Lower leg skin (tissue), 3 donors: ENCODE measurements at regions not wholly inside any gene's neighbourhood (a gene's known extent, or its start where the extent isn't known, plus 50 kb on each side); places are given as distances from the start of the nearest gene placed in this dataset.

Source experiments
- POLR2A ChIP-seq, 2 donors: fragments of 450-650 bp; IDR thresholded peaks; one replicate each; pipeline ENCODE4 v1.6.1; 2016 to 2017; ENCODE audit warnings: antibody characterized with exemption in 2 of 2, mild to moderate bottlenecking in 1 of 2, moderate library complexity in 1 of 2
- TF ChIP-seq, protein P1 (sequence below), 3 donors: fragments of 450-650 bp; IDR thresholded peaks; one replicate each; pipeline ENCODE4 v1.5.1; 2016; ENCODE audit warnings: antibody characterized with exemption in 3 of 3, mild to moderate bottlenecking in 3 of 3, moderate library complexity in 2 of 3

DNA sequence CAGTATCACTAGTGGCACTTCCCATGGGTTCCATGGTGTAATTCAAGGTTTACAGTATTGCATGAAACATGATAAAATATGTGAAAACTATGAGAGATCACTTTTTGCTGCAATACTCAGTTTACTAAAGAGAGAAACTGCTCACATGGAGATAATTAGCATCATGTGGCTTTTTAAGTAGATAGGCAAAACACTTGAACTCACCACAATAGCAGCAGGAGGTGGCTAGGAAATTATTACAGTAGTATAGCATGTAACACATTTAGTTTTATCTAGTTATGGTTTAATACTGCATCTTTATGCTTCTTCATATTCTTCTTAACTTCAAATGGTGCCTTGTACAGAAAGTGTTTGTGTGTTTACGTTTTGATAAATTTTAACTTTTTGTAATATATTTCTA is 698.5 kb upstream of the BRINP3 start:
- TF ChIP-seq, protein P1, sequence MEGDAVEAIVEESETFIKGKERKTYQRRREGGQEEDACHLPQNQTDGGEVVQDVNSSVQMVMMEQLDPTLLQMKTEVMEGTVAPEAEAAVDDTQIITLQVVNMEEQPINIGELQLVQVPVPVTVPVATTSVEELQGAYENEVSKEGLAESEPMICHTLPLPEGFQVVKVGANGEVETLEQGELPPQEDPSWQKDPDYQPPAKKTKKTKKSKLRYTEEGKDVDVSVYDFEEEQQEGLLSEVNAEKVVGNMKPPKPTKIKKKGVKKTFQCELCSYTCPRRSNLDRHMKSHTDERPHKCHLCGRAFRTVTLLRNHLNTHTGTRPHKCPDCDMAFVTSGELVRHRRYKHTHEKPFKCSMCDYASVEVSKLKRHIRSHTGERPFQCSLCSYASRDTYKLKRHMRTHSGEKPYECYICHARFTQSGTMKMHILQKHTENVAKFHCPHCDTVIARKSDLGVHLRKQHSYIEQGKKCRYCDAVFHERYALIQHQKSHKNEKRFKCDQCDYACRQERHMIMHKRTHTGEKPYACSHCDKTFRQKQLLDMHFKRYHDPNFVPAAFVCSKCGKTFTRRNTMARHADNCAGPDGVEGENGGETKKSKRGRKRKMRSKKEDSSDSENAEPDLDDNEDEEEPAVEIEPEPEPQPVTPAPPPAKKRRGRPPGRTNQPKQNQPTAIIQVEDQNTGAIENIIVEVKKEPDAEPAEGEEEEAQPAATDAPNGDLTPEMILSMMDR (IDR thresholded peaks at IDR 0.05): no peak
- no peak for TF ChIP-seq POLR2A (IDR thresholded peaks at IDR 0.05)
